ENCODE measurements at regions not wholly inside any gene's neighbourhood (a gene's known extent, or its start where the extent isn't known, plus 50 kb on each side); places are given as distances from the start of the nearest gene placed in this dataset.
"Not testable (repeated sequence)": the region's sequence is repeated elsewhere in the genome, so short reads cannot be mapped to it uniquely, and the experiment has no call there.

- Mint-ChIP-seq H3K4me3 (ENCODE audit: unreplicated experiment) (no peak overlapping the region), H3K27ac (ENCODE audit: unreplicated experiment) (no peak overlapping the region), H3K4me1 (ENCODE audit: low read depth) (no peaks in the 10 kb centered on the region), H3K9me3 (ENCODE audit: low read depth) (no peaks in the 10 kb centered on the region), H3K36me3 (ENCODE audit: low read depth) (no peaks in the 10 kb centered on the region), H3K27me3 (ENCODE audit: low read depth) (no peaks in the 10 kb centered on the region)
- TF ChIP-seq CTCF (IDR thresholded peaks at IDR 0.05), result no peak
- DNase-seq (ENCODE audit: low spot score), result no peak
Measured at GRCh38 chr9:103225702-103226646, 230.8 kb downstream of the CYLC2 start.

GRCh38 chr9:103226647-103227013 is 231.5 kb downstream of the CYLC2 start:
- no peaks in the 10 kb centered on the region for H3K27me3 Mint-ChIP-seq (ENCODE audit: low read depth)
- H3K4me3 Mint-ChIP-seq (ENCODE audit: unreplicated experiment), result no peak overlapping the region
- H3K9me3 Mint-ChIP-seq (ENCODE audit: low read depth), result no peaks in the 10 kb centered on the region

GRCh38 chr9:103237571-103238109 is 242.5 kb downstream of the CYLC2 start:
- H3K4me3 Mint-ChIP-seq (ENCODE audit: unreplicated experiment); DNase-seq (ENCODE audit: low spot score); H3K4me1 Mint-ChIP-seq (ENCODE audit: low read depth); H3K27me3 Mint-ChIP-seq (ENCODE audit: low read depth); H3K27ac Mint-ChIP-seq (ENCODE audit: unreplicated experiment); H3K36me3 Mint-ChIP-seq (ENCODE audit: low read depth): not testable (repeated sequence)
- H3K9me3 Mint-ChIP-seq (ENCODE audit: low read depth), result peaks cover 16% of the 10 kb centered on the region

More at GRCh38 chr9:103226647-103227013, 231.5 kb downstream of the CYLC2 start:
- DNase-seq (ENCODE audit: low spot score), result no peak
- no peak overlapping the region for H3K27ac Mint-ChIP-seq (ENCODE audit: unreplicated experiment)
- no peak for TF ChIP-seq CTCF (IDR thresholded peaks at IDR 0.05)
- no peaks in the 10 kb centered on the region for H3K4me1 Mint-ChIP-seq (ENCODE audit: low read depth)
- H3K36me3 Mint-ChIP-seq (ENCODE audit: low read depth), result no peaks in the 10 kb centered on the region

- no peaks in the 10 kb centered on the region for H3K36me3 Mint-ChIP-seq (ENCODE audit: low read depth)
- no peak for DNase-seq (ENCODE audit: low spot score)
- no peaks in the 10 kb centered on the region for H3K4me1 Mint-ChIP-seq (ENCODE audit: low read depth)
- peaks cover 2% of the 10 kb centered on the region for H3K27me3 Mint-ChIP-seq (ENCODE audit: low read depth)
- H3K9me3 Mint-ChIP-seq (ENCODE audit: low read depth), result peaks cover 6% of the 10 kb centered on the region
- H3K4me3 Mint-ChIP-seq (ENCODE audit: unreplicated experiment), result no peak overlapping the region
- H3K27ac Mint-ChIP-seq (ENCODE audit: unreplicated experiment), result no peak overlapping the region
- TF ChIP-seq CTCF (IDR thresholded peaks at IDR 0.05), result no peak
Measured at GRCh38 chr9:103242025-103242424, 246.9 kb downstream of the CYLC2 start.

GRCh38 chr9:103242486-103242885 is 247.4 kb downstream of the CYLC2 start:
- Mint-ChIP-seq H3K27ac (ENCODE audit: unreplicated experiment) (no peak overlapping the region), H3K27me3 (ENCODE audit: low read depth) (peaks cover 3% of the 10 kb centered on the region), H3K36me3 (ENCODE audit: low read depth) (no peaks in the 10 kb centered on the region), H3K4me1 (ENCODE audit: low read depth) (no peaks in the 10 kb centered on the region), H3K4me3 (ENCODE audit: unreplicated experiment) (no peak overlapping the region), H3K9me3 (ENCODE audit: low read depth) (peaks cover 6% of the 10 kb centered on the region)
- no peak for DNase-seq (ENCODE audit: low spot score)
- TF ChIP-seq CTCF (IDR thresholded peaks at IDR 0.05), result no peak
